Endodermal cell (in vitro differentiated cells): ENCODE measurements at regions not wholly inside any gene's neighbourhood (a gene's known extent, or its start where the extent isn't known, plus 50 kb on each side); places are given as distances from the start of the nearest gene placed in this dataset.
A peak's percentile ranks its signal among the peaks of the same experiment; 100 is the strongest.

ENCODE experiments used
- DNase-seq: peaks from one replicate; pipeline ENCODE4 v3.0.0-alpha.2; 2017
- H3K27ac ChIP-seq: 2 replicates; pipeline ENCODE4 v1.5.1; 2013; ENCODE audit warnings: mild to moderate bottlenecking, low read depth, low read length, moderate library complexity
- H3K27me3 ChIP-seq: 2 replicates; pipeline ENCODE4 v1.6.1; 2013; ENCODE audit warnings: mild to moderate bottlenecking, low read length, moderate library complexity; ENCODE audit not compliant: insufficient read depth, control insufficient read depth, poor library complexity, severe bottlenecking
- H3K36me3 ChIP-seq: 2 replicates; pipeline ENCODE4 v1.7.0; 2013; ENCODE audit warnings: mild to moderate bottlenecking, low read length, moderate library complexity; ENCODE audit not compliant: control insufficient read depth, insufficient read depth
- H3K4me1 ChIP-seq: one replicate; pipeline ENCODE4 v1.7.0; 2013; ENCODE audit warnings: low read length; ENCODE audit not compliant: control insufficient read depth, insufficient read depth
- H3K4me3 ChIP-seq: 2 replicates; pipeline ENCODE4 v1.5.1; 2013; ENCODE audit warnings: mild to moderate bottlenecking, low read length, moderate library complexity
- H3K9ac ChIP-seq: 2 replicates; pipeline ENCODE4 v1.6.1; 2013; ENCODE audit warnings: mild to moderate bottlenecking, low read length, moderate library complexity; ENCODE audit not compliant: poor library complexity, severe bottlenecking; ENCODE audit errors: extremely low read depth
- H3K9me3 ChIP-seq: 2 replicates; pipeline ENCODE4 v1.6.1; 2013; ENCODE audit warnings: mild to moderate bottlenecking, low read length, moderate library complexity; ENCODE audit not compliant: control insufficient read depth
- H3K27ac Mint-ChIP-seq: 2 replicates; pipeline ENCODE4 v1.8.0; 2020; ENCODE audit warnings: mixed read lengths
- H3K27me3 Mint-ChIP-seq: 2 replicates; pipeline ENCODE4 v1.8.0; 2021; ENCODE audit warnings: mild to moderate bottlenecking, mixed read lengths; ENCODE audit not compliant: insufficient read depth
- H3K36me3 Mint-ChIP-seq: 2 replicates; pipeline ENCODE4 v1.8.0; 2020; ENCODE audit warnings: low read depth, mixed read lengths
- H3K4me1 Mint-ChIP-seq: 2 replicates; pipeline ENCODE4 v1.8.0; 2020; ENCODE audit warnings: mixed read lengths
- H3K4me3 Mint-ChIP-seq: 2 replicates; pipeline ENCODE4 v1.8.0; 2020; ENCODE audit warnings: mild to moderate bottlenecking, moderate library complexity, mixed read lengths
- H3K9me3 Mint-ChIP-seq: 2 replicates; pipeline ENCODE4 v1.8.0; 2020; ENCODE audit warnings: mild to moderate bottlenecking, mixed read lengths
- WGBS, 2 experiments: methylation state at CpG; one replicate each; pipeline versions ENCODE4 v1.1.5 to v1.1.7; 2013; ENCODE audit warnings: missing lambda C conversion rate in 2 of 2, mixed read lengths in 1 of 2; ENCODE audit not compliant: insufficient coverage in 1 of 2, insufficient read length in 1 of 2; 5-methylcytosine and 5-hydroxymethylcytosine counted together
- TF ChIP-seq, protein P1 (sequence below): fragments of 200-600 bp; sonication (generic); conservative IDR thresholded peaks from 2 replicates; pipeline ENCODE4 v1.5.0; 2021; ENCODE audit warnings: antibody characterized with exemption, mild to moderate bottlenecking

DNA sequence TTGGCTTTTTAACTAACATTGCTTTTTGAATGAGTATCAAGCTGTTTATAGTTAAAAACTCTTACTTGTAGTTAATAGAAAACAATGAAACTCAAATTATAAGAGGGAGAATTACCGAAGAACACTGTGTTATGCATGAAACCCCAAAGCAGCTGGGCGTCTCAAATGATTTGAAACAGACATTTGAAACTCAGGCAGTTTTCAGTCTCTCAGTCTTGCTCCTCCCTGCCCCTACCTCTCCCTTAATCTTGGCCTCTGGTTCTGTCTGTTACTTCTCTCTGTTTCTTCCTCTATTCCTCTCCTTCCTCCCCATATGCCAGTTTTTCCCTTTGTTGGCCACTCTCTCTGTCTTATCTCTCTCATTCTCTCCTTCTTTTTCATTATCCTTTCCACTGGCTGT, 118.3 kb upstream of the SYNPR start:
- H3K4me3 ChIP-seq = no peak overlapping the region
- WGBS, 2 experiments = 88 to 90% methylated on average over 2 of the region's 2 CpGs
- H3K4me3 Mint-ChIP-seq = no peak overlapping the region
- no peak overlapping the region for H3K27ac Mint-ChIP-seq
- no peak for DNase-seq
- no peaks in the 10 kb centered on the region for H3K27me3 ChIP-seq
- peaks cover 2% of the 10 kb centered on the region for H3K27me3 Mint-ChIP-seq
- peaks cover 4% of the 10 kb centered on the region for H3K9me3 Mint-ChIP-seq
- no peaks in the 10 kb centered on the region for H3K4me1 Mint-ChIP-seq
- H3K27ac ChIP-seq = no peak overlapping the region
- H3K9me3 ChIP-seq = no peaks in the 10 kb centered on the region
- H3K36me3 Mint-ChIP-seq = no peaks in the 10 kb centered on the region
- TF ChIP-seq, protein P1, sequence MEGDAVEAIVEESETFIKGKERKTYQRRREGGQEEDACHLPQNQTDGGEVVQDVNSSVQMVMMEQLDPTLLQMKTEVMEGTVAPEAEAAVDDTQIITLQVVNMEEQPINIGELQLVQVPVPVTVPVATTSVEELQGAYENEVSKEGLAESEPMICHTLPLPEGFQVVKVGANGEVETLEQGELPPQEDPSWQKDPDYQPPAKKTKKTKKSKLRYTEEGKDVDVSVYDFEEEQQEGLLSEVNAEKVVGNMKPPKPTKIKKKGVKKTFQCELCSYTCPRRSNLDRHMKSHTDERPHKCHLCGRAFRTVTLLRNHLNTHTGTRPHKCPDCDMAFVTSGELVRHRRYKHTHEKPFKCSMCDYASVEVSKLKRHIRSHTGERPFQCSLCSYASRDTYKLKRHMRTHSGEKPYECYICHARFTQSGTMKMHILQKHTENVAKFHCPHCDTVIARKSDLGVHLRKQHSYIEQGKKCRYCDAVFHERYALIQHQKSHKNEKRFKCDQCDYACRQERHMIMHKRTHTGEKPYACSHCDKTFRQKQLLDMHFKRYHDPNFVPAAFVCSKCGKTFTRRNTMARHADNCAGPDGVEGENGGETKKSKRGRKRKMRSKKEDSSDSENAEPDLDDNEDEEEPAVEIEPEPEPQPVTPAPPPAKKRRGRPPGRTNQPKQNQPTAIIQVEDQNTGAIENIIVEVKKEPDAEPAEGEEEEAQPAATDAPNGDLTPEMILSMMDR = no peak
- no peaks in the 10 kb centered on the region for H3K4me1 ChIP-seq
- H3K9ac ChIP-seq = no peak overlapping the region
- H3K36me3 ChIP-seq = no peaks in the 10 kb centered on the region

DNA sequence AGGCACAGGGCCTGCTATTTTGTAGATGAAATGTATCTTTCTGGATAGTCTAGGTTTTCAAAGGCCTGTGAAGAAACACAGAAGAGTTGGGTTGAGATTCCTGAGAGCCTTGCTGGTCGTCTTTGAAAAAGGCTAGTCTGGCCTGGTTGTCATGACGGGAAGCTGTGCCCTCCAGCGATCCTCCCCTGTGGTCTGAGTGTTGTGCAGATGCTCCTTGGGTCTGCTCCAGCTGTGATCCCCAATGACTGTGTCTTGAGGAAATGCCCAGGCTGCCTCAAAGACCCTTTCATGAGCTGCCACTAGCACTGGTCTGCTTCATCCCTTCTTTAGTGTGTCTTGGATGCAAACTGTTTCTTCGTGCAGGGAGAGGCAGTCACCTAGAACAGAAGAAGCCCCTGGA, 111.0 kb upstream of the SYNPR start:
- DNase-seq = peak; percentile 61
- H3K4me3 ChIP-seq = no peak overlapping the region
- Mint-ChIP-seq H3K4me1 (peaks cover 9% of the 10 kb centered on the region), H3K4me3 (no peak overlapping the region), H3K36me3 (no peaks in the 10 kb centered on the region), H3K27ac (no peak overlapping the region), H3K27me3 (peaks cover 1% of the 10 kb centered on the region), H3K9me3 (no peaks in the 10 kb centered on the region)
- no peaks in the 10 kb centered on the region for H3K9me3 ChIP-seq
- H3K27ac ChIP-seq = no peak overlapping the region
- WGBS, 2 experiments = 91 to 100% methylated on average over 3 to 4 of the region's 4 CpGs
- H3K4me1 ChIP-seq = no peaks in the 10 kb centered on the region
- no peaks in the 10 kb centered on the region for H3K36me3 ChIP-seq
- no peaks in the 10 kb centered on the region for H3K27me3 ChIP-seq
- TF ChIP-seq, protein P1 = no peak
- no peak overlapping the region for H3K9ac ChIP-seq

DNA sequence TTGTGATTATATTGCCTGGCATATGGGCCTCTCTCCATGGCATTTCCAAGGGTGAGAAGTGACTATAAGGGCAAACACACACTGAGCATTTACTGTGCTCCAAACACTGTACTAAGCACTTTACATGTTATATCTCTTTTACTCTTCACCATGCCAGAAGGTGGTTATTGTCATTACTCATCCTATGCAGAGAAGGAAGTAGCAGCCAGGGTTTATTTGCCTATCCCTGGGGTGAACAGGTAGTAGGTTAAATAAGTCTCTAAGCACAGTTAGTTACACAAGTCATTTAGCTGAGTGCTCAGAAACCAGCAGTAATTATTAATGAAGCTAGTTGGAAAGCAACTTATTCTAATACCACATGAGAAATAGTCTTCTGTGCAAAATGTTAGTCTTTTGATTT, 109.9 kb upstream of the SYNPR start:
- Histone ChIP-seq H3K9ac (no peak overlapping the region), H3K27ac (no peak overlapping the region), H3K36me3 (no peaks in the 10 kb centered on the region), H3K27me3 (no peaks in the 10 kb centered on the region), H3K9me3 (no peaks in the 10 kb centered on the region), H3K4me3 (no peak overlapping the region), H3K4me1 (no peaks in the 10 kb centered on the region)
- peaks cover 9% of the 10 kb centered on the region for H3K4me1 Mint-ChIP-seq
- no peaks in the 10 kb centered on the region for H3K36me3 Mint-ChIP-seq
- H3K27me3 Mint-ChIP-seq = peaks cover 1% of the 10 kb centered on the region
- H3K9me3 Mint-ChIP-seq = peaks cover 6% of the 10 kb centered on the region
- no peak overlapping the region for H3K27ac Mint-ChIP-seq
- H3K4me3 Mint-ChIP-seq = no peak overlapping the region
- no peak for DNase-seq
- TF ChIP-seq, protein P1 = no peak
